Epithelial cell of prostate (primary cell): ENCODE measurements at regions not wholly inside any gene's neighbourhood (a gene's known extent, or its start where the extent isn't known, plus 50 kb on each side); places are given as distances from the start of the nearest gene placed in this dataset.

ENCODE experiments used
- DNase-seq: peaks from one replicate; pipeline ENCODE4 v3.0.0-alpha.2; 2011; ENCODE audit warnings: low read depth, low spot score
- H3K27ac ChIP-seq: fragments of 450-650 bp; 2 replicates; pipeline ENCODE4 v1.5.1; 2017; ENCODE audit warnings: mild to moderate bottlenecking

- DNase-seq: no peak
- H3K27ac ChIP-seq: no peak overlapping the region
Observed at GRCh38 chr13:60282186-60282585, 114.8 kb upstream of the TDRD3 start.

GRCh38 chr13:60282708-60283107 is 114.3 kb upstream of the TDRD3 start:
- no peak for DNase-seq
- no peak overlapping the region for H3K27ac ChIP-seq

- no peak overlapping the region for H3K27ac ChIP-seq
- DNase-seq: no peak
Observed at GRCh38 chr13:60286707-60287106, 110.3 kb upstream of the TDRD3 start.

GRCh38 chr13:60288569-60288968 is 108.5 kb upstream of the TDRD3 start:
- no peak for DNase-seq
- H3K27ac ChIP-seq: no peak overlapping the region

GRCh38 chr13:60303166-60303565 is 93.9 kb upstream of the TDRD3 start:
- DNase-seq: no peak
- H3K27ac ChIP-seq: no peak overlapping the region

GRCh38 chr13:60311527-60311926 is 85.5 kb upstream of the TDRD3 start:
- DNase-seq: no peak
- H3K27ac ChIP-seq: no peak overlapping the region

GRCh38 chr13:60312851-60313505 is 84.0 kb upstream of the TDRD3 start:
- H3K27ac ChIP-seq: no peak overlapping the region
- no peak for DNase-seq

- no peak overlapping the region for H3K27ac ChIP-seq
- no peak for DNase-seq
Observed at GRCh38 chr13:60318186-60318585, 78.8 kb upstream of the TDRD3 start.

GRCh38 chr13:60324131-60324530 is 72.9 kb upstream of the TDRD3 start:
- DNase-seq: no peak
- no peak overlapping the region for H3K27ac ChIP-seq

GRCh38 chr13:60326273-60326672 is 70.7 kb upstream of the TDRD3 start:
- no peak for DNase-seq
- no peak overlapping the region for H3K27ac ChIP-seq

GRCh38 chr13:60327511-60327910 is 69.5 kb upstream of the TDRD3 start:
- H3K27ac ChIP-seq: no peak overlapping the region
- DNase-seq: no peak

- DNase-seq: no peak
Observed at GRCh38 chr13:60328073-60328472, 68.9 kb upstream of the TDRD3 start.

GRCh38 chr13:60329221-60329923 is 67.6 kb upstream of the TDRD3 start:
- DNase-seq: no peak
- no peak overlapping the region for H3K27ac ChIP-seq

More at GRCh38 chr13:60328073-60328472, 68.9 kb upstream of the TDRD3 start:
- H3K27ac ChIP-seq: no peak overlapping the region

GRCh38 chr13:60331249-60332012 is 65.6 kb upstream of the TDRD3 start:
- DNase-seq: no peak
- no peak overlapping the region for H3K27ac ChIP-seq

GRCh38 chr13:60332682-60333081 is 64.3 kb upstream of the TDRD3 start:
- no peak overlapping the region for H3K27ac ChIP-seq
- DNase-seq: no peak

GRCh38 chr13:60334310-60334709 is 62.7 kb upstream of the TDRD3 start:
- DNase-seq: no peak
- H3K27ac ChIP-seq: no peak overlapping the region

- DNase-seq: no peak
- no peak overlapping the region for H3K27ac ChIP-seq
Observed at GRCh38 chr13:60335531-60335930, 61.5 kb upstream of the TDRD3 start.

GRCh38 chr13:60338754-60339153 is 58.3 kb upstream of the TDRD3 start:
- no peak overlapping the region for H3K27ac ChIP-seq
- DNase-seq: no peak

- no peak overlapping the region for H3K27ac ChIP-seq
- DNase-seq: no peak
Observed at GRCh38 chr13:60343978-60344377, 53.0 kb upstream of the TDRD3 start.

- no peak overlapping the region for H3K27ac ChIP-seq
- DNase-seq: no peak
Observed at GRCh38 chr13:60347174-60347573, 49.8 kb upstream of the TDRD3 start.
